Lower leg skin (tissue), 4 donors: ENCODE measurements at regions not wholly inside any gene's neighbourhood (a gene's known extent, or its start where the extent isn't known, plus 50 kb on each side); places are given as distances from the start of the nearest gene placed in this dataset.

Experiments
- DNase-seq, 2 donors: peaks; one replicate each; pipeline ENCODE4 v3.0.0-alpha.2; 2019; ENCODE audit warnings: low spot score in 2 of 2
- H3K4me3 ChIP-seq: fragments of 200-600 bp; sonication (generic); 2 replicates; pipeline ENCODE4 v1.5.1; 2017; ENCODE audit warnings: mild to moderate bottlenecking, low read depth; ENCODE audit not compliant: poor library complexity, severe bottlenecking
- CTCF ChIP-seq, 3 donors: fragments of 450-650 bp; IDR thresholded peaks; one replicate each; pipeline ENCODE4 v1.5.1; 2016; ENCODE audit warnings: antibody characterized with exemption in 3 of 3, mild to moderate bottlenecking in 3 of 3, moderate library complexity in 2 of 3
- POLR2A ChIP-seq, 2 donors: fragments of 450-650 bp; IDR thresholded peaks; one replicate each; pipeline ENCODE4 v1.6.1; 2016 to 2017; ENCODE audit warnings: antibody characterized with exemption in 2 of 2, mild to moderate bottlenecking in 1 of 2, moderate library complexity in 1 of 2
- WGBS, 2 donors: methylation state at CpG; one replicate each; pipeline ENCODE4 v1.1.5; 2018; 5-methylcytosine and 5-hydroxymethylcytosine counted together
- intact Hi-C: fragments of 100-400 bp; cut with DNase I; formaldehyde crosslinking; loops from one replicate; pipeline ENCODE4 v1.15.0; 2023; ENCODE audit warnings: low total_unique reads

- H3K4me3 ChIP-seq = no peak overlapping the region
- 77 to 92% methylated on average over 1 of the region's 1 CpG for WGBS, 2 donors
- no peak for DNase-seq
- intact Hi-C loops = no loop called here
- no peak for TF ChIP-seq POLR2A (IDR thresholded peaks at IDR 0.05)
- TF ChIP-seq CTCF (IDR thresholded peaks at IDR 0.05) = no peak
Measured at GRCh38 chr13:33480561-33480960, 195.0 kb upstream of the STARD13 start.

- 52 to 61% methylated on average over 3 of the region's 3 CpGs for WGBS, 2 donors
- no peak overlapping the region for H3K4me3 ChIP-seq
- intact Hi-C loops = no loop called here
- no peak for TF ChIP-seq POLR2A (IDR thresholded peaks at IDR 0.05)
- no peak for DNase-seq
Measured at GRCh38 chr13:33483471-33483870, 197.9 kb upstream of the STARD13 start.

GRCh38 chr13:33485247-33485646, 199.7 kb upstream of the STARD13 start:
- 76 to 90% methylated on average over 1 of the region's 1 CpG for WGBS, 2 donors
- no peak for TF ChIP-seq POLR2A (IDR thresholded peaks at IDR 0.05)
- TF ChIP-seq CTCF (IDR thresholded peaks at IDR 0.05) = no peak

GRCh38 chr13:33487575-33488243, 202.2 kb upstream of the STARD13 start:
- WGBS, 2 donors = 68 to 72% methylated on average over 5 of the region's 5 CpGs
- intact Hi-C loops = no loop called here
- TF ChIP-seq CTCF (IDR thresholded peaks at IDR 0.05) (no peak), POLR2A (IDR thresholded peaks at IDR 0.05) (no peak)
- no peak overlapping the region for H3K4me3 ChIP-seq
- no peak for DNase-seq

More at GRCh38 chr13:33485247-33485646, 199.7 kb upstream of the STARD13 start:
- intact Hi-C loops = no loop called here
- H3K4me3 ChIP-seq = no peak overlapping the region
- DNase-seq = no peak

- intact Hi-C loops = no loop called here
- no peak for TF ChIP-seq POLR2A (IDR thresholded peaks at IDR 0.05)
- no peak for TF ChIP-seq CTCF (IDR thresholded peaks at IDR 0.05)
- no peak for DNase-seq
- 83 to 87% methylated on average over 4 of the region's 4 CpGs for WGBS, 2 donors
- H3K4me3 ChIP-seq = no peak overlapping the region
Measured at GRCh38 chr13:33489563-33489962, 204.0 kb upstream of the STARD13 start.

- DNase-seq = no peak
- no peak overlapping the region for H3K4me3 ChIP-seq
- WGBS, 2 donors = 72 to 76% methylated on average over 17 of the region's 17 CpGs
- intact Hi-C loops = no loop called here
- TF ChIP-seq CTCF (IDR thresholded peaks at IDR 0.05) (no peak), POLR2A (IDR thresholded peaks at IDR 0.05) (no peak)
Measured at GRCh38 chr13:33490461-33491327, 205.1 kb upstream of the STARD13 start.
